ENCODE measurements at regions not wholly inside any gene's neighbourhood (a gene's known extent, or its start where the extent isn't known, plus 50 kb on each side); places are given as distances from the start of the nearest gene placed in this dataset.

DNA sequence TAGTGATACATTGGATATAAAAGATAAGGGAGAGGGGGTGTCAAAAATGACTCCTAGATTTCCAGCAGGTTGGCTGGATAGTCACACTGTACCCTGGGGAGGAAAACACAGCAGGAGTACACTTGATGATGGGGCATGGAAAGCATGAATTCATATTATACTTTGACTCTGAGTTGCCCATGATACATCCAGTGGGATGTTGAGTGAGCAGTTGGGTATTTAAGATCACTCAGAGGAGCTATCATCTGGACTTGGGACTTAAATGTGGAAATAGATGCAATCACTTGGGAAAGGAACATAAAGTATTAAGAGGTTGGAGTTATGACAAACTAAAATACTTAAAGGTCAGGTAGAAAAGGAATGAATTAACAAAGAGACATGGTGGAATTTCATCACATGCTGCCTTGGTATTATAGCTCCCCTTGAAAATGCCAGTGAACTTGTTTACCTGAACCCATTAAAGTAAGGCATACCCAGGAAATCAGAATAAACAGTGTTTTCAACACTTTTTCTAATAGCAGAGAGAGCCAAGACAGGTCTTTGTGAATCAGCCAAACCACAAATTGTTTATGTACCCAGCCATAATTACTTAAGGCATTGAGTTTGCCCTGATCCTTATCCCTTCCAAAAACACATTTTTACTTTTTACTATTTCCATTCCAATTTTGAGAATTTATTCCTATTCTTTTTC is 49.9 kb upstream of the ABI3BP start:
- DNase-seq (ENCODE audit: extremely low spot score): no peak
- TF ChIP-seq, protein P1, sequence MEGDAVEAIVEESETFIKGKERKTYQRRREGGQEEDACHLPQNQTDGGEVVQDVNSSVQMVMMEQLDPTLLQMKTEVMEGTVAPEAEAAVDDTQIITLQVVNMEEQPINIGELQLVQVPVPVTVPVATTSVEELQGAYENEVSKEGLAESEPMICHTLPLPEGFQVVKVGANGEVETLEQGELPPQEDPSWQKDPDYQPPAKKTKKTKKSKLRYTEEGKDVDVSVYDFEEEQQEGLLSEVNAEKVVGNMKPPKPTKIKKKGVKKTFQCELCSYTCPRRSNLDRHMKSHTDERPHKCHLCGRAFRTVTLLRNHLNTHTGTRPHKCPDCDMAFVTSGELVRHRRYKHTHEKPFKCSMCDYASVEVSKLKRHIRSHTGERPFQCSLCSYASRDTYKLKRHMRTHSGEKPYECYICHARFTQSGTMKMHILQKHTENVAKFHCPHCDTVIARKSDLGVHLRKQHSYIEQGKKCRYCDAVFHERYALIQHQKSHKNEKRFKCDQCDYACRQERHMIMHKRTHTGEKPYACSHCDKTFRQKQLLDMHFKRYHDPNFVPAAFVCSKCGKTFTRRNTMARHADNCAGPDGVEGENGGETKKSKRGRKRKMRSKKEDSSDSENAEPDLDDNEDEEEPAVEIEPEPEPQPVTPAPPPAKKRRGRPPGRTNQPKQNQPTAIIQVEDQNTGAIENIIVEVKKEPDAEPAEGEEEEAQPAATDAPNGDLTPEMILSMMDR (IDR thresholded peaks at IDR 0.05; ENCODE audit: control extremely low read depth, extremely low read depth, low read depth, missing control alignments): no peak
- CTCF ChIA-PET: interaction anchor here (1.0 to 1.5 kb wide), 2 partner anchors 8 to 10 kb away, joined by 4 to 6 read pairs; no protein-coding TSS in a partner anchor
- POLR2A ChIA-PET: no interaction called here
